GM08714 (cell line): ENCODE measurements at regions not wholly inside any gene's neighbourhood (a gene's known extent, or its start where the extent isn't known, plus 50 kb on each side); places are given as distances from the start of the nearest gene placed in this dataset.

Experiments used
- H3K4me3 ChIP-seq: fragments of 200-500 bp; sonication (Bioruptor generic); 2 replicates; pipeline ENCODE4 v1.5.1; 2014; ENCODE audit warnings: mild to moderate bottlenecking, low read length, inconsistent platforms
- ZNF274 ChIP-seq: IDR thresholded peaks from 2 replicates; pipeline ENCODE4 v1.6.1; 2012; ENCODE audit warnings: mild to moderate bottlenecking, low read depth, low read length

- TF ChIP-seq ZNF274, result no peak
- H3K4me3 ChIP-seq, result no peak overlapping the region
Observed at GRCh38 chr15:31461911-31462480, 135.4 kb downstream of the KLF13 start.

- TF ChIP-seq ZNF274, result no peak
- H3K4me3 ChIP-seq, result no peak overlapping the region
Observed at GRCh38 chr15:31463521-31464102, 137.0 kb downstream of the KLF13 start.

- no peak overlapping the region for H3K4me3 ChIP-seq
- TF ChIP-seq ZNF274, result no peak
Observed at GRCh38 chr15:31464216-31465082, 137.8 kb downstream of the KLF13 start.

DNA sequence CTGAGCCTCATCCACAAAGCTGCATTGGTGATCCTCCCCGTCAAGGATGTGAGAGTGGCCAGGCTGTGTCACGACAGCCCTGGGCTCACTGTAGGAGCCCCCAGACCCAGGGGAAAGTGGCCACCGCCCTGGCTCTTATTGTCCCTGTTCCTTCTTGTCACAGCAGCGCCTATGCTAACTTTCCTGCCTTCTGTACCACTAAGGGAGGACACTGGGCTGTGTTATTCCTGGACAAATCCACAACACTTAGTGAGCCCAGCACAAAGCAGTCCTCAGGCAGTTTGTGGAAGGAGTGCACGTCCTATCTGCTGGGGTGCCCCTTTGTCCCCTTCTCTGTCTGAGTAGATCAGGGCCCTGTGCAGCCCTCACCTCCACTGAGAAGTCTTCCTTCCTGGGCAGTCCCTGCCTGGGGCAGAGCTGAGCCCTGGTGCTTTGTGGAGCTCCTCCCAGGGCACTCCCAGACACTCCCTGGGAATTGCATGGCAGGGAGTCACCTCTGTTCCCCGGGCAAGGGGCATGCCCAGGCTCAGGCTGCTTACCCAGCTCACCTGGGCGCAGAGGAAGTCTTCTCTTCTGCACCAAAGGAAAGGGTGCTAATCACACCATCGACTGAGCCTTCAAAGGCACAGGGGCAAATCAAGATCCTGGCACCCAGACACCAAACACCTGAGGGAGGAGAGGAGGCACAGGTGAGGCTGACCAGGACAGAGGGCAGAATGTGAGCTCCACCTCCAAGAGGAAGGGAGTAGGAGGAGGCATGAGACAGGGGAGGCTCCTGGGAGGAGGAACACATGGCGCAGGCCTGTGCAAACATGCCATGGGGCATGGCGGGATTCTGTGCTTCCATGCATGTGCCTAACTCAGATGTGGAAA is 138.7 kb downstream of the KLF13 start:
- no peak overlapping the region for H3K4me3 ChIP-seq
- TF ChIP-seq ZNF274, result no peak

- no peak overlapping the region for H3K4me3 ChIP-seq
- no peak for TF ChIP-seq ZNF274
Observed at GRCh38 chr15:31467361-31467760, 140.7 kb downstream of the KLF13 start.

DNA sequence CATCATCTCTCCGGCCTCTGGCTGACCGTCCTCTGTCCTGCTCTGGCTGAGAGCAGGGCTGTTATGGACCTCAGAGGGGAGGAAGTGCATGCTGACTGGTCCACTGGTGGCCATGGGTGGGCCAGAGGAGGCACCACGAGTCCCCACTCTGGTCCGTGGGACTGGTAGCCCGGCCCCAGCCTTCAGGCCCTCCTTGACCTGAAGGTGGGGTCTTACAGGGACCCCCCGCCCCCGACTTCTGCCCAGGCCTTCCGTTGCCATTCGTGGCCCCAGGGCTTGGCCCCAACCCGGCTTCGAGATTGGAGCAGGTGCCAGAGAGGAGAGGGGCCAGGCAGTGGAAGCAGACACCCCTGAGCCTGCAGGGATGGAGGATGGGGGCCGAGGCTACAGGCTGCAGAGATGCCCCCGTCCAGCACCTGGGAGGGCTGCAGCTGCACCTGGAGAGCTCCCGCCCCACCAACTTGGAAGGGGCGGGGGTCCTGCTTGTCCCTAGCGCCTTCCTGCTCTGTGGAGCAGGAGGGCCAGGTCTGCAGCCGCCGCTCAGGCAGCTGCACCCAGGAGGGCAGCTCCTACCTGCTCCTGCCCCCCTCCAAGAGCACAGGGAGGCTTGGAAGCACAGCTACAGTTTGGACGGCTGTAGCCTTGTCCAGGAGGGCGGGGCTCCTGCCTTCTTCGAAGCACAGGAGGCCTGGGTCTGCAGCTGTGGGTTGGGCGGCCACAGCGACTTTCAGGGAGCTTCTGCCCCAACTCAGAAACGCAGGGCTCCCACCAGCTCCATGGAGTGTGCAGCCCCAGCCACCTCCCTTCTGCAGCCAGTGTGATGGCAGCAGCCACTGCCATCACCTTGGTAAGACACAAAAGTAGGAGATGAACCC is 142.5 kb downstream of the KLF13 start:
- TF ChIP-seq ZNF274, result no peak

DNA sequence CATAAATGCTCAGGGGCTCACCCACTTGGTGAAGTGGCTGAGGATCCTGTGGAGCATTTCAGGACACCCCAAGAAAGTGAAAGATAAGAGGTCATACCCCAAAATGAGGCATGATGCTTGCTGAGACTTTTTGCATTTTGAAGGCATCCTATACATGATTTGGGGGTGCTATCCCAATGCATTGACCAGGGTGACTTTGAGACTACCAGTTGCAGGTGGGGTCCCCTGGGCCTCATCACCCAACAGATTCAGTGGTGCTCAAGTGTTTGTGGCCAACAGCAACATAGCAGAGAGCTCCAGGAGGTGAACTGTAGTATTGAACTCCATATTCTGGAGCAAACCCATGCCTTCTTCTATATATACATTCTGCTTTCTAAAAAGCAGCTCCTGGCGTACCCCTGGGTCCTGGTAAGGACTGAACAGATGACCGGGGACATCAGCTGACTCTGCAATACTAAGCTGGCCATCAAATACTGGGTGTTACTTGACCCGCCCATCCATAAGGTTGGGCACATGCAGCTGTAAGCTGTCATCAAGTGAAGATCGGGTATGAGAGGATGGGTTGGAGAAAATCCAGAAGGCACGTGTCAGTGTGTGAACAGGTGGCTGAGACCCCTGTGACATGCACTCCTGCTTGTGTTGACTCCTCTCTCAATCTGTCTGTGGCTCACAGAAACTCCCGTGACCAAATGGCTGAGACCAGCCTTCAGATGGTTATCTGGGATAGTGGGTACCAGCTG is 143.3 kb downstream of the KLF13 start:
- no peak for TF ChIP-seq ZNF274
- H3K4me3 ChIP-seq, result no peak overlapping the region

More for the DNA sequence above, 142.5 kb downstream of the KLF13 start:
- H3K4me3 ChIP-seq, result no peak overlapping the region

- no peak overlapping the region for H3K4me3 ChIP-seq
- TF ChIP-seq ZNF274, result no peak
Observed at GRCh38 chr15:31470756-31471155, 144.1 kb downstream of the KLF13 start.

DNA sequence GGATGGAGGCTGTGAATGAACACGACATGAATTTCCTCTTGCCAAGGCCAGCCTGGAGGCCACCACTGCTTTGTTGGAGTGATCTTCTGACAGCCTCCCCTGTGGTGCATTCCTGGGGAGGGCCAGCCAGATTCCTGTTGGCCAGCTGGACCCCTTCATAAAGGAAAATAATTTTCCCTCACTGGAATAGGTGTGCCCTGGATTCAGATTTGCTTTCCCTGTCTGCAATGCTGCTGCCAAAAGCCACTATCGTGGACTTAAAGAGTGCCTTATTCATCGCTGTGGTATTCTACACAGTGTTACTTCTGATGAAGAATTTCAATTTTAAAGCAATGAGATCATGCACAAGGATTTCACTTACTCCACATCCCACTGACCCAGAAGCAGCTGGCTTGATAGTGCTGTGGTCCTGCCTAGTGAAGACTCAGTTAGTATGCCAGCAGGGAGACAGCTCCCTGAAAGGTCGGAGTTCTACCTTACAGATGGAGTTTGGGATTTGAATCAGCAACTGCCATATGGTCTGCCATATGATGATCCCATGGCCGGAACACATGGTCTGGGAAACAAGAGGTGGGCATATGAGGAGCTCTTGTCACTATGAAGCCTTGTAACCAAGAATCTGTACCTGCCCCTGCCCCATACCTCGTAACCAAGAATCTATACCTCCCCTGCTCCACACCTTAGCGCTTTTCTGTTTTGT is 145.2 kb downstream of the KLF13 start:
- no peak for TF ChIP-seq ZNF274

GRCh38 chr15:31472636-31473384 is 146.2 kb downstream of the KLF13 start:
- no peak for TF ChIP-seq ZNF274
- H3K4me3 ChIP-seq, result peak overlapping the region; percentile 32; the same call in 1 of the 2 replicates

More for the DNA sequence above, 145.2 kb downstream of the KLF13 start:
- H3K4me3 ChIP-seq, result no peak overlapping the region

GRCh38 chr15:31473385-31474058 is 146.9 kb downstream of the KLF13 start:
- H3K4me3 ChIP-seq, result peak overlapping the region; percentile 32; the same call in 1 of the 2 replicates
- TF ChIP-seq ZNF274, result no peak
